GM19035 (cell line): ENCODE measurements at regions not wholly inside any gene's neighbourhood (a gene's known extent, or its start where the extent isn't known, plus 50 kb on each side); places are given as distances from the start of the nearest gene placed in this dataset.
A peak's percentile ranks its signal among the peaks of the same experiment; 100 is the strongest.

Experiments
- ATAC-seq: cut with Tn5 transposase; IDR thresholded peaks from one replicate; pipeline ENCODE4 v1.9.1; 2021; ENCODE audit not compliant: unreplicated experiment

DNA sequence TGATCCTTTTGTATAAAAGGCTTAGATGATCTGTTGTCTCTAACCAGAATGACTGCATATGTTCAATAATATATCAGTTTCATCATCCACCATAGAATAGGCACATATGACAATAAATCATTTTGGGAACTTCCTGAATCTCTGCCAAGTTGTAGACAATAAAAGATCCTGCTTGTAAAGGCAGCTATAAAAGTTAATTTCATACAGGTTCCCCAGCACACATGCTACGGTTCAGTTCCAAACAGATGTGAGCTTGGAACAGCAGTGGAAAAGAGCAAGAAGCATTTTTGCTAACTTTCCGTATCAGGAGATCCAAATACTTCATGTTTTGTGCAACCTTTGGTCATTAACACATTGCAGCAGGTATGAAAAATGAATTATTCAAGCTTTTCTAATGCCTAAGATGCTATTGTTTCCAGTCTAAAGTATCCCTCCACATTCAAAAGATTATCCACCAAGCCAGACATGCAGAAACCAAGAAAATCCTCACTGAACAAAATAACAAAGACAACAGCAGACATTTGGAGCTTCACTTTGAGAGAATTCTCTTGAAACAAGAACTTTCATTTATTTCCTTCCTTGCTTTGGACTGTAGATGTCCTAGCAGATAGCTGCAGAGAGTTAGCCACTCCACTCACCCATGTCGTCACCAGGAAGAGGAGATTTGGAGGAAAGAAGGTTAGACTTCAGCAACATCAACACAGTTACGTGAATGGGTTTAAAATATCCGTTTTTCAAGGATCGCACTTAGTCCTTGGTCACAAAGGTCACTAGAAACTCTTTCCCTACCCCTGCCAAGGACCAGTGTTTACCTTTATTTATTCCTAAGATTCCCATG is 453.5 kb upstream of the JARID2 start:
- no peak for ATAC-seq

DNA sequence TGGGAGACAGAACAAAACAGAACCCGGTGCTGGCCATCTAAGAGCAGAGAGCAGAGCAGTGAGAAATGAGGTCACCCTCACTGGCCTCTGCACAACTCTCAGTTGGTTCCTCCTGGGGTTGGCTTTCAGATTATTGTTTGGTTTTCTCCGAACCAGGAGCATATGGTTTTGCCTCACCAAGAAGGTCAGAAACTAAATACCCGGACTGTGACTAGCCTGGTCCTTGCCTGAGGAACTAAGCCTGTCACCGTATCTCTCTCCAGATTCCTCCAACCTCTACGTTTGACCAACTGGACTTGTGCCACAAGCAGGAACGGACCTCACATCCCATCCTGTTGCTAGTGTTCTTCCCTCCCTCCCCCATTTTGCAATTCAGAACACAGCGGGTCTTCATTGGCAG is 450.4 kb upstream of the JARID2 start:
- no peak for ATAC-seq

DNA sequence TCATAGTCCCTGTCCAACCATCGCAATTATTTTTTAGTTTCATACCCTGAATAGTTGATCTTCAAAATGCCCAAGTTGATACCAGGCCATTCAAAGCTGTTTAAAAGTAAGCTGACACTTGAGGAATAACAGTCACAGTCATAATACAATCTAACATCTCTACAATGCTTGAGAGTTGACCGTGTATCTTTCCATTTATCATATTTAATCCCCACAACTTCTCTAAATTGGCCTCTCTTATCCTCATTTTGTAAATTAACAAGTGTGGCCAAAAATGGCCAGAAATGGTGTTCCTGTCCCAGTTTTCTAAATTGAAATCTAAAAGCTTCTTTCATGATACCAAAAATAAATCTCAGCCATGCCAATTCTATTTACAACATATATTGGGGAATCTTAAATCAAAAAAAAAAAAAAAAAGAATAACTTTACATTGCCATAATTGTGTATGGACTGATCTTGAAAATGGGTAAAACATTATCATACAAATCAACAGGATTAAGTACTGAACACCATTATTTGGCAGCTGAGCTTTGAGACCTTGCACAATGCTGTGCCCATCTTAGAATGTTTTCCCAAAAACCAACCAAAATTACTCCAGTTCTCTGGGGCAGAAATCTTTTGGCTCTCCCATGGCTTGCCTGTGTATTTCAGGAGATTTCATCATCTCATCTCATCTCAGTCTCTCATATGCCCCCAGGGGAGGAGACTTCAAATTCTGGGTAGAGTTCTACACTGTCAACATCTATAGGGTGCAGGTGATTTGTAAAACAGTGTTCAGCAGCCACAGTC is 448.7 kb upstream of the JARID2 start:
- no peak for ATAC-seq

DNA sequence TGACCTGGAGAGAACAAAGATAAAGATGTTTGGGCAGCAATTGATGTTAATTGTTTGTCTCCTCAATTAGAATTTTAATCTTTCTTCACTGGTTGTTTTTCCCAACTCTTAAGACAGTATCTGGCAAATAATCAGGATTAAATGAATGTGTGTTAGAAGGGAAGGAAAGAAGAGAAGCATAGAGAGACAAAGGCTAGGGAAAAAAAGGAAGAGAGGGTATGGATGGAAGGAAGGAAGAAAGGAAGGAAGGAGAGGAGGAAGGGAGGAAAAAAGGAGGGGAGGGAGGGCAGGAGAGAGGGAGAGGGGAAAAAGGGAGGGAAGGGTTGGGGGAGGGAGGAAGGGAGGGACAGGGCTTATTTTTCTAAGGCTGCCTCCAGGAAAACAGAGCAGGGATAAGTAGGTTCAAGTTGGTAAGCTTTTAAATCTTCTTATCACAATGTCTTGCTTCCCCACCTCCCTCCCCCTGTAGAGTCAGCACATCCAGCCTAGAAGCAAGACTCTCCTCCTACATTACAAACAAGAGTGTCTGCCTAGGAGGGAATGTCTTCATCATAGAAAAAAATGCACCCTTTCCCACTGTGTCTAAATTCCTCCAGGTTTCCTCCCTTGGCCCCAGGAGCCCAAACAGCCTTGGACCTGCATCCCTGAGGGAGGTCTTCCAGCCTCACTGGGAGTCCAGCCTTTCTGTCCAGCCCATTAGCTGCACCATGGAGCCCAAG is 447.8 kb upstream of the JARID2 start:
- no peak for ATAC-seq

DNA sequence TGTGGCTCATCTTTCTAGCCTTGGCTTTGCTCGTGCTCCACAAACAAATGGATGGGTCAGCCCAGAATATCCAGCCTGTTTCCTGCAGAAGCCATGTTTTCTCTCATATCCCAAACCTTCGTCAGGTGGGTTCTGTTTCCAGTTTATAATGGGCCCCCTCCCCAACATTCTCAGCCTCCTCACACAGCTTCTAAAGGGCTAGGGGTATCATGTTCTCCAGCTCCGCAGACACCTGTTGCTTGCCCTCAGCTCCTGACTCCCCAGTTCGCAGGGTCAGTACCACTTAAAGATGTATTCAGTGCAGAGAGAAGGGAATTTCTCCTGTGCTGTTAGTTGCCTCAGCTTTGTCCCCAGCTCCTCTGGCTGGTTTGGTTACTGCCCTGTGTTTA is 447.3 kb upstream of the JARID2 start:
- ATAC-seq = no peak

DNA sequence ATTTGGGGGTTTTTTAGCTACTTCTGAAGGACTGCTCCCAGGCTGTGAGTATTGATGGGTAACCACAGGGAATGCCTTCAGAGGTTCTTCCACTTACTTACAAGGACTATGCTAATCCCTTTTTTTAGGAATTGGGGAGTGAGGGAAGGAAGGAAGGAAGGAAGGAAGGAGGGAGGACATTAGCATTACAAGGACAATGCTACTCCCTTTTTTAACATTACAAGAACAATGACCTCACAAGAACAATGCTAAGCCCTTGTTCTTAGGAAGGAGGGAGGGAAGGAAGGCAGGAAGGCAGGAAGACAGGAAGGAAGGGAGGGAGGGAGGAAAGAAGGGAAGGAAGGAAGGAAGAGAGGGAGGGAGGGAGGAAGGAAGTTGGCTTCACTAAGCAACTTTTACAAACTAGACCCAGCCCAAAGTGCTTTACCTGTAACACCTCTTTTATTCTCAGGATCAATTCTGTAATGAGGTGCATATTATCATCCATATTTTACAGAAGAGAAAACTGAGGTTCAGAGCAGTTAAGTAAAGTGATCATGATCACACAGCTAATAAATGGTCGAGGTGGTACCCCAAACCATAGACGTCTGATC is 446.8 kb upstream of the JARID2 start:
- ATAC-seq = no peak

DNA sequence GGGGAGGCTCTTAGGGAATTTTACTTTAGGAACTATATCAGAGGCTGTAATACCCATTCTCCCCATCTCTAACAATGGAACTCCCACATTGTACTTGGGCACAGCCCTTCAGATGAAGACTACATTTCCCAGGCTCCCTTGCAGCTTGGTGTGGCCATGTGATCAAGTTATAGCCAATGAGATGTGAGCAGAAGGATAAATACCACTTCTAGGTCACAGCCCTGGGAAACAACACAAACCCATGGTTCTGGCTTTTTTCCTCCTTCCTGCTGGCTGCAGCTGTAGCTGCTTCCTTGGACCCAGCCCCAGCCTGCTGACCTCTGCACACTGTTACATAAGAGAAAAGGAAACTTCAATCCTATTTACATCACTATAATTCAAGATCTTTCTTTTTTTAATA is 445.9 kb upstream of the JARID2 start:
- peak; percentile 64 for ATAC-seq

DNA sequence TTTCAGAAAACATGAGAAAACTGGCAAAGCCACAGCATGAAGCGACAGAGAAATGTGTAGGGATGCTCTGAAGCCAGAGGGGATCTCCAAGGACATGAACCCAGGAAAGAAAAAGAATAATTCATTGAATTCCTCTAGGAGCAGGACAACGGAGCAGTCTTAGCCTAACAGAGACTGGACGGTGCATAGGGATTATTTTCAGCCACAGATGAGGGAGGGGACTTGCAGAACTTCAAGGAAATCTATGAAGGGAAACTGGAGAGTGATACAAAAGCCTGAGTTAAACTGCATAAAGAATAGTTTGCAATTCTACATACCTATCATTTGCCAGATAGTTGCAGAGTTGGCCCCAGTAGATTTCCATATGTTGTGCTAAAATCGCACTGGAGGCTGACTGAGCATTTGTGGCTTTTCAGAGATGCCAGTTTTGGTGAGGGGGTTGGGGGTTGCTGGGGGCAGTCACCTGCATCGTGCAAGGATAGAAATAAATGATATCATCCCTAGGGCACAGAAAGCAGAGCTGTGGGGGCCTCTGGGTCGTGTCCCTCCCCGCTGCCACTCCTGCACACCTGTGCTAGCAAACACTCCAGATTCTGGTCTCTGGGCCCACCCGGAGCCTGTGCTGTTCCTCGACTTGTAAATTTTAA is 443.2 kb upstream of the JARID2 start:
- ATAC-seq = no peak

DNA sequence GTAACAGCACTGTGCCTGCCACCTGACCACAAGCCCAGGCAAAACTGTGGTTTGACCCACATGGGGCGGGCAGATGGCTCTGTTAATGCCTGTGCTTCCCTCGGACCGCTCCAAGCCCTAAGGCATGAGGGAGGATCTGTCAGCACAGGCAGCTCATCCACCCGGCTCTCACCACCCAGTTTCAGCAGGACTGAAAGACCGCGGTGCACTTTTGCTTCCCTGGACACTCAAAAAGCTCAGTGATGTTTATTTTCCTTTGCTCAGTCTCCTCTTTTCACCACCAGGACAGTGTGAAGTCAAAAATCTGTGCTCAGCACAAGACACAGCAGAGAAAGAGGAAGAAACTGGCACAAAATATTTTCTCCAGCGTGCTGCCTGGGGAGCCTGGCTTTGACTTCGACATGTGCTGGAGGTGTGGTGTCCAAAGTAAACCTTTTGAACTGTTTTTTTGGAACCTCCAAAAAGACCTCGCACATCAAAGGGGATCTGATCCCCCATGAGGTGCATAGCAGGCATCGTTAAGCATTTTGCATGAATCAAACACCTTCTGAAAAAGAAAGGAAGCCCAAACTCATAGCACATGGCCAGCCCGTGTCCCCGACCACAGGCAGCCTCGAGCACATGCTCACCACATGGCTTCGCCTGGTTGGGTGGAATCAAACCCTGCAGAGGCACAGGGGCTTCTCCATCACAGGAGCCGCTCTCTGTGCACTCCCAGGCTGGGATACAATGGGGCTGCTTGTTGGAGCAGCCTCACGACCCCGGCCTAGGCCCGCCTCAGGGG is 441.7 kb upstream of the JARID2 start:
- ATAC-seq = no peak

DNA sequence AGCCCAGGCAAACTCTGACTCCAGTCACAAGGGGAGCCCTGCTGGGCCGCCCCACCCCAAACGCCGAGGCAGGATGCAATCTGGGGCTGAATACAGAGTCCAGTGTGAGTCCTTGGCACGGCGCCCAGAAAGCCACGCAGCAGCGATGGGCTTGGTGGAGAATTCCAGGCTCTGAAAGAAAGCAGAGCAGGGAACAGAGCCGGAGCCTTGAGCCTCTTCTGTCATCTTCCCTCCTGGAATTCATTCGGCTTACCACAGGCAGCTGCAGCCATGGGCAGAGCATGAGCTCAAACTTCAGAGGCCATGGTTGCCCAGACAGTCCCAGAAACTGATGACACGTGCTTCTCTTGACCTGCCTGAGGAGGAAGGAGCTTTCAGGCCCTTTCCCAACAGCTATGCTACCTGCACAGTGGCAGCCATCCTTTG is 441.1 kb upstream of the JARID2 start:
- ATAC-seq = no peak

DNA sequence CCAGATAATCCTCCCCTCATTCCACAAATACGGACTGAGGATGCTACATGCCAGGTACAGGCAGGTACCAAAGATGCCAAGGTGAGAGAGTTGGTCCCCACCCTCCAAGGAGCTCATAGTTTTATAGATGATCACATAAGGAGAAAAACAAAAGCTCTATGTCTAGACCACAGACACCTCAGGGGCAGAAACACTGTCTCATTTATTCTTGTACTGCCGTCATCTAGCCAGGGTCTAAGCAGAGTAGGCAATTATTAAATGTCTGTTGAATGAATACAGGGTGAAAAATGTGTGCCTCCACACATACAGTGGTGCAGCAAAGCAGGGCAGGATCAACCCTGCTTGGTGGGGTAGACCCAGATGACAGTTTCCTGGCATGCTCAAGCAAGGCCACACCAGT is 439.8 kb upstream of the JARID2 start:
- ATAC-seq = no peak

DNA sequence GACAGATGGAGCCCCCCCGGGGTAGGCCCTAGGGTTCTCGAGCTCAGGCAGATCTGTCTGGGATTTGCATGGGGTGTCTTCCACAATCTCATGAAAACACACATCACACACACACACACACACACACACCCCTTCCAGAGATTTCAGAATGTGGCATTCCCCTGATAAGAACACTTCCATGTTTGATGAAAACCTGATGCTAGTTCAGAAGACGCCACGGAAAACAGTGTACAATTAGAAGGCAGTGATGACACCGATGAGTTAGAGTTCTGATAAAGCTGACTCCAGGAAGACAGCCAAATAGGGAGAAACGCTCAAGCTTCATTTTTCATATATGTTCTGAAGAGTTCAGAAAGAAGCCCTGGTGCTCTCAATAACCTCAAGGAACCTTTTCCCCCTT is 438.7 kb upstream of the JARID2 start:
- no peak for ATAC-seq

DNA sequence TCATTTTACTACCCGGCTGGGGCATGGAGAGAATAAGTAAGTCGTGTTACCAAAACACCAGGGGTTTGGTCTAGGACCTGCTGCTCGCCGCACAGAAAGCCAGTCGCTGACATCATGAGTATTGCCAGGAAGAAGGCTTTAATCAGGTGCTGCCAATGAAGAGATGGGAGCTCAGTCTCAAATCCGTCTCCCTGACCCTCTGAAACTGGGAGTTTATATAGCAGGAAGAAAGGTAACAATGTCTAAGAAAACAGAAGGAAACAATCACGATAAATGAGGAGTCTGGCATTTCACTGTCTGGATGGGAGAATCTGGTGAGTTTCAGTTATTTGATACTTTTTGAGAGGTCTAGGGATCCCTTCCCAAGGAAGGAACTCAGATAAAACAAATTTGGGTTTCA is 437.9 kb upstream of the JARID2 start:
- ATAC-seq = no peak

DNA sequence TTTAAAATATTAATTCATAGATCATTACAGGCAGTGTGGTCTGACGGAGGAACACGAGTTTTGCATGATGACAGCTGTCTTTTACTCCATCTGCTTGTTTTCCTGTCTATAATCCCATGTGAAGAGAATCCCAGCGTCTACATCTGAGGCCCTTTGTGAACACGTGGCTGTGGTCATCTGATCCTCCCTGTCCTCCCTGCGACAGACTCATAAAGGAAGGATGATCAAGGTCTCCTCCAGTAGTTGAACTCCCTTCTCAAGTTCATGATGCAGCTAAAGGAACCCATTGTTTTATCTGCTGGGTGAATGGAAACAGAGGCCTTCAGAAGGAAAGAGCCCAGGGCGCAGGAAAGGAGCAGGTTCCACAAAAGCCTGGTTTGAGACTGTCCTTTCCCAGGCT is 435.8 kb upstream of the JARID2 start:
- no peak for ATAC-seq

DNA sequence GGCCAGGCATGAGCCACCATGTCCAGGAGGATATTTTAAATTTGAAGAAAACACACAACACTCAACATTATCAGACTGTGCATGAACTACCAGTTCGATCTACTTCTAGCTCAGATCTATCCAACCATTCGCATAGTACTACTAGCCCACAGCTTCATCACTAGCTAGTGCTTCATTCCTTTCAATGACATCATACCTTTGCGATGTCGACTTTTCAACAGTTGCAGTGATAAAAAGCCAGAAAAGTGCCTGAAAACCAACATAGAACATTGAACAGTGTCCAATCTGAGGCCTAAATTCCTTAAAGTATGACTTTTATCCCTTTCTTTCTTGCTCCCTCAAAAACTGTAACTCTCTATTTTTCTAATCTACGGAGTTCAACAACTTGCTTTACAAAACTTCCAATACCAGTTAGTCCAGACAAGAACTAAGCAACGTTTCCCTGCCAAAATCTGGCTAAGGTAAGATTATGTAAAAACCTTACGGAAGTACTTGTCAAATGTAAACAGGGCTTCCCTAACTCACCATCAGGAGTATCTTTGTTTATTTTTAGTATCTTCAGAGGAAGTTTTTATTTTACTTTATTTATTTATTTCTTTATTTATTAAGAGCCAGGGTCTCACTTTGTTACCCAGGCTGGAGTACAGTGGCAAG is 434.0 kb upstream of the JARID2 start:
- ATAC-seq = no peak

DNA sequence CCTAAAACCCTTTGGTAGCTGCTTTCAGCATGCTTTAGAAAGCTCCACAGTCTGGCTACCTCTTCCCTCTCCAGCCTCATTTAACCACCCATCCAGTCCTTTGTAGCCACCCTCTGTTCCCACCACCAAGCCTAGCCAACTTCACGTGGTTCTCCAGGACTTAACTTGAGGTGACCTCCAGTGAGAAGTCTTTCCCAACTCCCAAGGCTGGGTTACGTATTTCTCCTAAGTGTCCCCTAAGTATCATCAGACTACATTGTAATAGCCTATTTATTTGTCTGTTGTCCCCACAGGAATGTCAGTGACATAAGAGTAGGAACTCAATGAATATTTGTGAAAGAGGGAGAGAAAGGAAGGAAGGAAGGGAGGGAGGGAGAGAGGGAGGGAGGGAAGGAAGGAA is 431.9 kb upstream of the JARID2 start:
- no peak for ATAC-seq

DNA sequence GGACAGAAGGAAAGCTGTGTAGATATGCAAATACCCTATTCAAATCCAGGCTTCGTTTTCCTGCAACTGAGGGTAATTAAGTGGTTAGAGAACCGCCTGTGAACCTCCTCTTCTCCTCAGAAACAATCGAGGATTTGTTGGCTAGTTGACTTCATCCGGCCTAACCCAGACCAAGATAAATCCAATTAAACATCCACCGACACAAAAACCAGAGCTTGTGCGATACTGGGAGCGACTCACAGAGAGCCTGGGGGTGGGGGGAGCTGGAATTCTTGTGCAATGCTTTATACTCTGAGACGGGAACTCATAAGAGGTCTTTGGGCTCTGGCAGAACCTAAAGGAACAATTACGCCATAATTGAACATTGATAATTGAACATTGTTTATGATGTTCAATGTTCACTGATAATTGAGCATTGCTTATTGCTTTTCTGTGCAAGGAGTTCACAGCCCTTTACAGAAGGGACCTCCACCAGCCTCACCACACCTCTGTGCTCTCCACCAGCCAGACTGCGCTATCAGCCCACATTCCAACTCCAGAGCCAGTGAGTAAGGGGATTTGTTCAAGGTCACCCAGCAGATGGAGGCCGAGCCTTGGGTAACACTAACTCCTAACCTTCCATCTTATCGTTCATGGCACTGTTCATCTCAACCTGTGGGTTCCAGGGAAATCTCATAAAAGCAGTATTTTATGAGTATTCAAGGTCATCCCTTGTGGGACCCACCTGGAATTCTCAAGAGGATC is 429.6 kb upstream of the JARID2 start:
- ATAC-seq = no peak

DNA sequence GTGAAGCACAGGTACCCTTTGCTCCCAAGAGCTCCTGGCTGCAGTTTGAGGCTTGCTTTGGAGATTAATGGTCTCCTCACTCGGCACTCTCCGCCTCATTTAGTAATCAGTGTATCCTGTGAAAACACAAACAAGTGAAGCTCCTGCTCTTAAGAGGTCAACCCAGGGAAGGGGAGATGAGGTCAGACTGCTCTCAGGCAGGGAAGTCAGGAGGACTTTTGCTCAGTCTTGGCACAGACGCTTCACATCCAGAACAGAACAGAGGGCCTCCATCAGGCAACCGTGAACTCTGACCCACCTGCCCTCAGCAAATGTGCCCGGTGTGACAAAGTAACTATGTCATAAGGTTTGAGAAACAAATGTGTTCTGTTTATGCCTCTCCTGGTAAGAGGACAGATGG is 428.8 kb upstream of the JARID2 start:
- ATAC-seq = no peak

DNA sequence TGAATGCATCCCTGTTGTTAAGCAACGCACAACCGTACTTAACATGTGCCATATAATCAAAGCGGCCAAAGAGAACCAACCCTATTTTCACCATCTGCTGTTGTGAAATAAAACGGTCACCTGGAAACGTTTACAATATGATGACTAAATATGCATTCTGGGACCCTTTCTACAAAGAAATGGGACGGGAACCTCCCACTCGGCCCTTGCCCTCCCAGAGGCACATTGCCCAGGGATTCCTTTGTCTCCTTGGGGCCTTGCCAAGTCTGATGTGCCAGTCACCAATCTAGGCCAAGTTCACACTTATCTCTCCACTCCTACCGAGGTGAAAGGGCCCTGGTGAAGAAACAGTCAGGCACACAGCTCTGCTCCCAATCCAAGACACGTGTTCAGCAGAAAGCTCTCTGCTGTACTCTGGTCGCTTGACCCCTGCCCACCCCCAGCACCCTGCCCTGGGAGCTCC is 427.4 kb upstream of the JARID2 start:
- no peak for ATAC-seq
